Upper lobe of left lung (tissue), 6 donors: ENCODE measurements at regions not wholly inside any gene's neighbourhood (a gene's known extent, or its start where the extent isn't known, plus 50 kb on each side); places are given as distances from the start of the nearest gene placed in this dataset.

Source experiments
- ATAC-seq, 2 donors: fragments of 200-7000 bp; cut with Tn5 transposase; one replicate each; pipeline ENCODE4 v1.9.1; 2022; ENCODE audit warnings: mild to moderate bottlenecking in 2 of 2, moderate library complexity in 2 of 2; ENCODE audit not compliant: low FRiP score in 2 of 2
- DNase-seq, 2 donors: peaks; one replicate each; pipeline ENCODE4 v3.0.0-alpha.2; 2019 to 2020
- H3K27ac ChIP-seq, 4 donors: fragments of 200-600 bp; sonication (generic); one replicate each; pipeline ENCODE4 v1.5.1; 2016 to 2019
- H3K27me3 ChIP-seq, 4 donors: fragments of 200-600 bp; sonication (generic); one replicate each; pipeline ENCODE4 v1.5.1; 2017 to 2019
- H3K36me3 ChIP-seq, 4 donors: fragments of 200-600 bp; sonication (generic); one replicate each; pipeline ENCODE4 v1.5.1; 2016 to 2019
- H3K4me1 ChIP-seq, 4 donors: fragments of 200-600 bp; sonication (generic); one replicate each; pipeline ENCODE4 v1.5.1; 2018 to 2019
- H3K4me3 ChIP-seq, 4 donors: fragments of 200-600 bp; sonication (generic); one replicate each; pipeline ENCODE4 v1.5.1; 2017 to 2019; ENCODE audit warnings: mild to moderate bottlenecking in 2 of 4, moderate library complexity in 1 of 4
- H3K9me3 ChIP-seq, 4 donors: fragments of 200-600 bp; sonication (generic); one replicate each; pipeline ENCODE4 v1.5.1; 2018 to 2019
- EP300 ChIP-seq, 4 donors: sonication (generic); formaldehyde crosslinking; IDR thresholded peaks; one replicate each; pipeline ENCODE4 v1.5.1; 2017; ENCODE audit warnings: antibody characterized with exemption in 4 of 4, control low read depth in 2 of 4
- POLR2A ChIP-seq, 4 donors: fragments of 450-650 bp; IDR thresholded peaks; one replicate each; pipeline ENCODE4 v1.5.1; 2016 to 2017; ENCODE audit warnings: antibody characterized with exemption in 4 of 4, mild to moderate bottlenecking in 2 of 4
- POLR2AphosphoS5 ChIP-seq, 2 donors: sonication (generic); formaldehyde crosslinking; IDR thresholded peaks; one replicate each; pipeline ENCODE4 v1.5.1; 2017; ENCODE audit warnings: antibody characterized with exemption in 2 of 2
- WGBS, 2 donors: methylation state at CpG; one replicate each; pipeline ENCODE4 v1.1.5; 2017 to 2018; 5-methylcytosine and 5-hydroxymethylcytosine counted together
- TF ChIP-seq, protein P1 (sequence below), 6 experiments: fragments of 450-650 bp in 4 of 6; fragments of 200-600 bp in 2 of 6; sonication (generic) in 2 of 6; IDR thresholded peaks; one replicate each; pipeline ENCODE4 v1.5.1; 2016 to 2019; ENCODE audit warnings: antibody characterized with exemption in 6 of 6
- donor health status: DM: no; HTN: no; CAD: no; lungs with moderate emphysema.
- donor health status: DM: no; HTN: yes; CAD: no; lungs with severe emphysema.

DNA sequence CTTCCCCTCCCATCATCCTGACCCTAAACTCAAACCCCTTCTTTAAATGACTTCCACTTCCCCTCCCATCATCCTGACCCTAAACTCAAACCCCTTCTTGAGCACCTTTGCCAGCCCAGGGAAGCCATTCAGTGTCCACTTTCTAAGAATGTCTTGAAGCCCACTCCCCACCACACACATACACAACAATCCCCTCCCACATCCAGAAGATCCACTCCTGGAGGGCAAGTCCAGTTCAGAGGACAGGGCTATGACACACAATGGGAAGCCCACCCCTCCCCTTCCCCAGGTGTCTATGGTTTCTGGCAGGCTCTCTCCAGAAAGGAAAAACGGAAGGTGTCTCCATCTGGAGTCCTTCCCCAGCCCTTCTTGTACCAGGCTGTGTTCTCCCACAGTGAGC is 117.1 kb downstream of the KCNA5 start:
- no peaks in the 10 kb centered on the region for H3K9me3 ChIP-seq
- WGBS, 2 donors, result 77 to 78% methylated on average over 1 of the region's 1 CpG
- H3K4me1 ChIP-seq, result no peaks in the 10 kb centered on the region
- H3K27ac ChIP-seq, result no peak overlapping the region
- H3K4me3 ChIP-seq, result no peak overlapping the region
- H3K27me3 ChIP-seq, result no peaks in the 10 kb centered on the region
- TF ChIP-seq POLR2A (IDR thresholded peaks at IDR 0.05) (no peak), POLR2AphosphoS5 (IDR thresholded peaks at IDR 0.05) (no peak), EP300 (IDR thresholded peaks at IDR 0.05) (no peak)
- TF ChIP-seq, protein P1, sequence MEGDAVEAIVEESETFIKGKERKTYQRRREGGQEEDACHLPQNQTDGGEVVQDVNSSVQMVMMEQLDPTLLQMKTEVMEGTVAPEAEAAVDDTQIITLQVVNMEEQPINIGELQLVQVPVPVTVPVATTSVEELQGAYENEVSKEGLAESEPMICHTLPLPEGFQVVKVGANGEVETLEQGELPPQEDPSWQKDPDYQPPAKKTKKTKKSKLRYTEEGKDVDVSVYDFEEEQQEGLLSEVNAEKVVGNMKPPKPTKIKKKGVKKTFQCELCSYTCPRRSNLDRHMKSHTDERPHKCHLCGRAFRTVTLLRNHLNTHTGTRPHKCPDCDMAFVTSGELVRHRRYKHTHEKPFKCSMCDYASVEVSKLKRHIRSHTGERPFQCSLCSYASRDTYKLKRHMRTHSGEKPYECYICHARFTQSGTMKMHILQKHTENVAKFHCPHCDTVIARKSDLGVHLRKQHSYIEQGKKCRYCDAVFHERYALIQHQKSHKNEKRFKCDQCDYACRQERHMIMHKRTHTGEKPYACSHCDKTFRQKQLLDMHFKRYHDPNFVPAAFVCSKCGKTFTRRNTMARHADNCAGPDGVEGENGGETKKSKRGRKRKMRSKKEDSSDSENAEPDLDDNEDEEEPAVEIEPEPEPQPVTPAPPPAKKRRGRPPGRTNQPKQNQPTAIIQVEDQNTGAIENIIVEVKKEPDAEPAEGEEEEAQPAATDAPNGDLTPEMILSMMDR (IDR thresholded peaks at IDR 0.05), result no peak
- no peak for ATAC-seq
- H3K36me3 ChIP-seq, result no peaks in the 10 kb centered on the region
- DNase-seq, result no peak

DNA sequence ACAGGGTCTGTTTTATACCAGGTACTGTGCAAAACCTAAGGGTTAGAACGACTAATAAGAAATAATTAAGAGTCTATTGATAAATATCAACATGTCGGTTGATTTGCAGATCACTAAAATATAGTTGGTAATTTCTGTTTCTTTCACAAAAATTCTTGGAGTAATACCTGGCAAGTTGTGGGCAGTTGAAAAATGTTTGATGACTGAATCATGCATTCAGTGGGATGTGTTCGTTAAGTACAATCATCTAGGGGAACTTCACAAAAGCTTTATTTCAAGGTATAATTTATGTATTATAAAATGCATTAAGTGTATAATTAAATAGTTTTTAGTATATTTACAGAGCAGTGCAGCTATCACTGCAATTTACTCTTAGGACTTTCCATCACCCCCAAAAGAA is 120.0 kb downstream of the KCNA5 start:
- H3K9me3 ChIP-seq, result no peaks in the 10 kb centered on the region
- TF ChIP-seq, protein P1 (IDR thresholded peaks at IDR 0.05), result no peak
- TF ChIP-seq POLR2AphosphoS5 (IDR thresholded peaks at IDR 0.05) (no peak), POLR2A (IDR thresholded peaks at IDR 0.05) (no peak), EP300 (IDR thresholded peaks at IDR 0.05) (no peak)
- H3K4me3 ChIP-seq, result no peak overlapping the region
- H3K36me3 ChIP-seq, result no peaks in the 10 kb centered on the region
- H3K27me3 ChIP-seq, result no peaks in the 10 kb centered on the region
- ATAC-seq, result no peak
- WGBS, 2 donors, result 87 to 92% methylated on average over 3 of the region's 3 CpGs
- H3K4me1 ChIP-seq, result no peaks in the 10 kb centered on the region
- DNase-seq, result no peak
- no peak overlapping the region for H3K27ac ChIP-seq

- TF ChIP-seq, protein P1 (IDR thresholded peaks at IDR 0.05), result no peak
- TF ChIP-seq POLR2AphosphoS5 (IDR thresholded peaks at IDR 0.05) (no peak), POLR2A (IDR thresholded peaks at IDR 0.05) (no peak), EP300 (IDR thresholded peaks at IDR 0.05) (no peak)
- WGBS, 2 donors, result 57 to 88% methylated on average over 2 to 5 of the region's 5 CpGs
- DNase-seq (no peak), ATAC-seq (no peak)
- Histone ChIP-seq H3K27me3 (no peaks in the 10 kb centered on the region), H3K4me3 (no peak overlapping the region), H3K4me1 (no peaks in the 10 kb centered on the region), H3K36me3 (no peaks in the 10 kb centered on the region), H3K9me3 (no peaks in the 10 kb centered on the region), H3K27ac (no peak overlapping the region)
These were observed 121.8 kb downstream of the KCNA5 start for GRCh38 chr12:5165296-5165970.

DNA sequence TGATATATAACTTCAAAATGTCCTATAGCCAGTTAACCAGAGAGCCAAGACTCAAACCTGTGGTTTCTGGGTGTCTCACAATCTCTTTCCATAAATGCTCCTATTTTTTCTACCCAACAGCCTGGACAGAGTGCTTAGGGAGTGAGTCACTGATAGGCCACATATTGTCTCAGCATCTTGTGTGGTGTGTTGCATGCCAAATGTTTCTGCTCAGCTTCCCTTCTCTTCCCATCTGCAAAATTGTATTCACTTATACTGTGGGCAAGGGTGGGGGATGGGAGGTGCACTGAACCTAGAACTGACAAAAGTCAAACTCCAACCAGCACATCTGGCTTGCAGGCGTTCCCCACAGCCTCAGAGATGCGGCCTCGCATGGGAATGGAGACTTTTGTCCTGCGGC is 123.3 kb downstream of the KCNA5 start:
- Histone ChIP-seq H3K9me3 (no peaks in the 10 kb centered on the region), H3K36me3 (no peaks in the 10 kb centered on the region), H3K4me3 (no peak overlapping the region), H3K27ac (no peak overlapping the region), H3K27me3 (no peaks in the 10 kb centered on the region), H3K4me1 (no peaks in the 10 kb centered on the region)
- 78% methylated on average over 4 of the region's 4 CpGs for WGBS, 2 donors
- DNase-seq (no peak), ATAC-seq (no peak)
- TF ChIP-seq POLR2A (IDR thresholded peaks at IDR 0.05), result no peak
- TF ChIP-seq EP300 (IDR thresholded peaks at IDR 0.05), result no peak
- no peak for TF ChIP-seq POLR2AphosphoS5 (IDR thresholded peaks at IDR 0.05)
- TF ChIP-seq, protein P1 (IDR thresholded peaks at IDR 0.05), result no peak

GRCh38 chr12:5168148-5168547 is 124.5 kb downstream of the KCNA5 start:
- ATAC-seq (no peak), DNase-seq (no peak)
- Histone ChIP-seq H3K9me3 (no peaks in the 10 kb centered on the region), H3K27me3 (no peaks in the 10 kb centered on the region), H3K4me3 (no peak overlapping the region), H3K36me3 (no peaks in the 10 kb centered on the region), H3K27ac (no peak overlapping the region), H3K4me1 (no peaks in the 10 kb centered on the region)
- TF ChIP-seq, protein P1 (IDR thresholded peaks at IDR 0.05), result no peak
- no peak for TF ChIP-seq POLR2AphosphoS5 (IDR thresholded peaks at IDR 0.05)
- TF ChIP-seq EP300 (IDR thresholded peaks at IDR 0.05), result no peak
- TF ChIP-seq POLR2A (IDR thresholded peaks at IDR 0.05), result no peak
- 90 to 95% methylated on average over 5 of the region's 5 CpGs for WGBS, 2 donors
